ENCODE measurements at regions not wholly inside any gene's neighbourhood (a gene's known extent, or its start where the extent isn't known, plus 50 kb on each side); places are given as distances from the start of the nearest gene placed in this dataset.

DNA sequence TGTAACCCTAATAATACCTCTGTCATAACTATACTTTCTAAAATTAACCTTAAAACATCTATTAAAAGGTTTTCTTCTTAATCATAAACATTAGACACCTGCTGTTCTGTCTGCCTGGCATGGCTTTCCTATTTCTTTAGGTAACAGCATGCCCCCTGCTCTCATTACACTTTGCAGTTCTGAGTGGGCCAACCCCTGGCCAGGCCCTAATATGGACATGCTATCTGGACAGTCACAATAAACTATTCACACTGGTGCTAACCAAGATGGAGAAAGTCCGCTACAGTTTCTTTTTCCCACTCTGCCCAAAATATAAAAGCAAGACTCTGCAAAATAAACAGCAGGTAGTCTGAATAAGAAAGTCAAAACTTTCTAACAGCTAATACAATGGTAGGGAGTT, 84.0 kb downstream of the ELAPOR2 start:
- no peak for DNase-seq (ENCODE audit: low read depth in 4 of 4, low spot score in 3 of 4)

DNA sequence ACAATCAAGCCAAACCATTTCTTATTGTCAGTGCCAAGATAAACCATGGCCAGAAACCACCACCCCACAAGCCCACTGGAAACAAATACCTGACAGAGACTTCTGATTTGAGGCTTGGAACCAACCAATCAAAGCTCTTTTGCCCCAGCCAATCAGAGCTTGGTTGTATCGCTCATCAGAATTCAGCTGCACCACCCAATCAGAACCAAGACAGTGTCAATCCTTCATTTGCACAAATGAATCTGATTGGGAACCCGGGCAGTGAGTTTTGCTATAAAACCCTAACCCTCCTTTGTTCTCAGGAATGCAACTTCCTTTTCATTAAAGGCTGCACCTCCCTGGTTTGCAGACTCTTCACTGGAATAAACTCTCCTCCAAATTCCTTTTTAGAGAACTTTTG, 87.4 kb downstream of the ELAPOR2 start:
- no peak for DNase-seq (ENCODE audit: low read depth in 4 of 4, low spot score in 3 of 4)

DNA sequence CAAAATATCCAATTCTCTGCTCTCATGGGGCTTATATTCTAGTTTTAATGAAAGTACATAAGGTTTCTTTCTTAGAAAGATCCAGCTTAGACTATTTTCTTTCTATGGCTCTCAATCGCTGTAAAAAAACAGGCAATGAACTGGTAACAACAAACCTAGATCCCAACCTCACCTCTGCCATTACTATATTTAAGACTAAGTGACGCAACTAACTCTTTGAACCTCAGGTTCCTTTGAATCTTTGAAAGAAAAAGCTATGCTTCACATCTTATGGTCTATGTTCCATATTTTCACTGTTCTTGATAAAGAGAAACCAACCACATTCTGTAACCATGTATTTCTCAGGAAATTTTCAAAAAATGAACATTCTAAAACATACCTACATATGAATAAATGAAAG, 88.5 kb downstream of the ELAPOR2 start:
- no peak for DNase-seq (ENCODE audit: low read depth in 4 of 4, low spot score in 3 of 4)

GRCh38 chr7:86970547-86970946, 88.9 kb downstream of the ELAPOR2 start:
- no peak for DNase-seq (ENCODE audit: low read depth in 4 of 4, low spot score in 3 of 4)

GRCh38 chr7:86969865-86970264, 89.6 kb downstream of the ELAPOR2 start:
- no peak for DNase-seq (ENCODE audit: low read depth in 4 of 4, low spot score in 3 of 4)

DNA sequence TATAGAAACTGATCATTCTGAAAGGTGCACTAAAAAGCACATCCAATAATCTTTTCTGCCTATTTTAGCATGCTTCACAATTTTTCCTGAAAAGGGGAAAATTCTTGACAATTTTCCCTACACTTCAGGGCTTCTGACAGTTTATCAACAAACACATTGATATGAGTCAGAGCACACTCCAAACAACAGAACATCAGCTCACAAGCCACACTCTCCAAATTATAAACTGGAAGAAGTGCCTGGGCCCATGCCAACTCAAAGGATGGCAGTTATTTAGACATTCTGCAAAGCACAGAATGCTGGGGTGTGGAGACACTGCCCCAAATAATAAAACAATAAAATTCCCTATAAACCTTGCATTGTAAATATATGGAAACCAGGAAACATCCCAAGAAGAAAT, 90.8 kb downstream of the ELAPOR2 start:
- no peak for DNase-seq (ENCODE audit: low read depth in 4 of 4, low spot score in 3 of 4)

DNA sequence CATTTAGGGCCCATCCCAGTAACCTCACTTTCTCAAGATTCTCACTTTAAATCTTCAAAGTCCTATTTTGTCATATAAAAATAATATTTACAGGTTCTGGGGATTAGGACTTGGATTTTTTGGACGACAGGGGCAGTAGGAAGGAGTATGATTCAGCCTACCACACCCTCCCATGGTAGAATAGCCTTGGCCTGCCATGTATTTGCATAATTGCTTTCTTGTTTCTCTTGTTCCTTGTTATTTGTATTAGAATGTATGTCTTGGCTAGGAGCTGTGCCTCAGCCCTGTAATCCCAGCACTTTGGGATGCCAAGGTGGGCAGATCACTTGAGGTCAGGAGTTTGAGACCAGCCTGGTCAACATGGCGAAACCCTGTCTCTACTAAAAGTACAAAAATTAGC, 92.5 kb downstream of the ELAPOR2 start:
- no peak for DNase-seq (ENCODE audit: low read depth in 4 of 4, low spot score in 3 of 4)

DNA sequence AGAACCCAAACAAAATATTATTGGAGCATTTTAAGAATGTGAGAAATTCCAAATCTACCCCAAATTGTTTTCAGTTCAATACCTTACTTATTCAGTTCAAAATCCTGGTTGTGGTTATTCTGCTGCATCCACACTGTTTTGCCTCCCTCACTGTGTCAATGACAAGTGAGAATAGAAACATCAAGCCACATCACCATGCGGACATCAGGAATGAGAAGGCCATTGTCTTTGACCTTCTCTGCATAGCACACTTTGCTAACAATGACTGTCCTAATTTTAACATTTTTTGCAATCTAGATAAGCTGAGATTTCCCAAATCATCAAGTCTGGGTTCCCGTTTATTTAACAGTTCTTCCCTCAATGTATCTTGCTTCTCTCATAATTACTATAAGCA, 93.7 kb downstream of the ELAPOR2 start:
- DNase-seq (ENCODE audit: low read depth in 4 of 4, low spot score in 3 of 4): no peak

DNA sequence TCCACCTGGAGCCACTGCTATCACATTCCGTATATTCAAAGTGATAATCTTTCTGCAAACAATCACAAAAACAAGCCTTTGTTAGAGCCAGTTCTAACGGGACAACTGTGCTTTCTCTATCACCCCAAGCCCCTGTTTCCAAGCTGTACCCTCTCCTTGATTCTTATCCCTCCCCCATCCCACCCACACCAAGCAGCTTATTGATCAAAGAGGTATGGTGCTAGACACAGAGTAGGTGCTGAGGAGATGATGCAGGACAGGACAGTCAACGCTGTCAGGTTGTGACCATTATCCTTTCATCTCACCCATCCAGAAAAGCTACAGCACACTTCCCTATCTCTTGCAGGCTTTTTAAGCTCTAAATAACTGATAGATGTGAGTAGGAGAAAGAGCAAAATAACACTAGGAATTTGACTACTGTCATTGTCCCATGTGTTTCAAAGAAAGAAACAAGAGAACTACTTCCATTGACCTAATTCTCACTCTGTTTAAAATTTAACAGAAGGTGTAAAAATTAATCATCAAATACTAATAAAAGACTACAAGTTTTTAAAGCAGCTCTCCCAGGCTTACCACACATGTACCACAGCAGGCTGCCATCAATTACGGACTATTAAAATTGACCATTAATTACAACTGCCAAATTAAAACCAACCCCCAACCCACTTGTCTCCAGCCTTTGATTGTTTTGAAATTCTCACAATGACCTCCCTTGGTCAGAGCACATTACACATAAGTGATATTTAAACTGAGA, 94.3 kb downstream of the ELAPOR2 start:
- DNase-seq (ENCODE audit: low read depth in 4 of 4, low spot score in 3 of 4): no peak

DNA sequence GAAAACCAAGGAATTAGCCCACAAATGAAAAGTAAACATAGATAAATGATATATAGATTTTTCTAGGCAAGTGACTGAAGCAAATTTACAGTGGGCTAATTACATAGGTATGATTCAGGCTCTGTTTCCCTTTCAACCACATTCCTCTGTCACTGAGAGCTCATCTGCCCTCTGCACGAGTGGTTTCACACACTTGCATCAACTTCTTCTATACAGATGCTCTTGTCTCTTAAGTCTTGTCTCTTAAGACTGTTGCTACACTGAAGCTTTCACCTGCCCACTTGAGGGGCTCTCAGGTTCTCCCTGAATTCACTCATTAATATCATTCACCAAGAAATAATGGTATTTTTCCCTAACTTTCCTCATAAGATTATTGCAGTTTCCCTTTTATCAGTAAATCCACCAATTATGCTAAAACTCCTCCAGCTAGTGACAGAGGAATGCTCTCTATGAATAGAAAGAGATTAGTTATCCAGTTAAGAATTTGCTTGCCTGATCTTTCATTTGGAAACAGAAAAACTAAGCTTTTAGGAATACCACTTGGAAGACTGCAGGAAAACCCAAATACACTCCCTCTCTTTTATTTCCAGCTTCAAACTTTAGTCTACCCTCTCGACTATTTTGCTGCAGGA, 95.7 kb downstream of the ELAPOR2 start:
- no peak for DNase-seq (ENCODE audit: low read depth in 4 of 4, low spot score in 3 of 4)

- no peak for DNase-seq (ENCODE audit: low read depth in 4 of 4, low spot score in 3 of 4)
Measured at GRCh38 chr7:86962623-86963022, 96.8 kb downstream of the ELAPOR2 start.

DNA sequence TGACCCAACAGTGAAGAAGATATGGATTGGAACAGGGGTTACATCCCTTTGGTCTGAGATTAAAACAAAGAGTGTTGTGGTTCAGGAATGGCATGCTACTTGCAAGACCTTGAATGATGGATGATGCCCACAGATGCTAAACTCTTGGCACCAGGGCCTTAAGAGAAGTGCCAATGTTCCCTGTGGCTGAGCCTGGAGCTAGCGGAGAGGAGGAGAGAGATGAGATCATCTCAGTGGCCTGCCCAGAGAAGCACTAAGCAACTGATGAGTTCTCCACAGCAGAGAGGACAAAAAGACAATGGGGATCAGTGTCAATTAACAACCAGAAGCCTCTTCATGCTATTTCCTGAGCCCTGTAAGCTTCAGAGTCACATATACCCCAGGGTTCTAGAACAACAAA, 97.8 kb downstream of the ELAPOR2 start:
- DNase-seq (ENCODE audit: low read depth in 4 of 4, low spot score in 3 of 4): no peak

DNA sequence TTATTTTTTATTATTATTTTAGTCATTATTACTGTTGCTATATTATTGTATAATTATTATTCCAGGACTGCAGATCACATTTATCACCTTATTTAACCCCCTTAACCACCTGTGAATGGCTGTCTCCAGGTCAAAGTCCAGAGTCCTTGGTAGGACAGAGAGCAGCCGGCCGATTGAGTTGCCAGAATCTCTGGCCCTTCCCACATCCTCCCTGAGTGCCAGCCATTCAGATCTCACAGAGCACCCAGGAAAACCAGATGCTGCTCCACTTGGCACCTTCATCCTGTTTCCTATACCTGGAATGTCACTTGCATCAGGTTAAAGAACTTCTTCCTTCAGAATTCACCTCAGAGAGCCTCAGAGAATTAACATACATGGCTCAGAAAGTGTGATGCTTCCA, 101.1 kb downstream of the ELAPOR2 start:
- no peak for DNase-seq (ENCODE audit: low read depth in 4 of 4, low spot score in 3 of 4)

DNA sequence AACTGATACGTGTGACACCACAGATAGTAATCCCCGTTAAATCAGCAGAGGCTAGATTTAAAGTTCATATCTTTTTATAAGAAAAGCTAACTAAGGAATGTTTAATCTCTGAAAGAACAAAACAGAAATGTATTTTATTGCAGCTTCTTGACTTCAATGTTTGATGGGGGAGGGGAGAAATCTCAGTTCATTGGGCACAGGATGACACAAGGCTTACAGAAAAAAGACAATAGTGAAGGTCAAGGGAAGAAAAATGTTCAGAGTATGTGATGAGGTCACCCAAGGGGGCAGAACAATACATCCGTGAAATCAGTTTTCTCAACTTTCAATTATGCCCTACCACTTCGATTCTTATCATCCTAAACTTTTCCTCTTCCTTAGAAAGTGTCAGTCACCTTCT, 102.9 kb downstream of the ELAPOR2 start:
- no peak for DNase-seq (ENCODE audit: low read depth in 4 of 4, low spot score in 3 of 4)

DNA sequence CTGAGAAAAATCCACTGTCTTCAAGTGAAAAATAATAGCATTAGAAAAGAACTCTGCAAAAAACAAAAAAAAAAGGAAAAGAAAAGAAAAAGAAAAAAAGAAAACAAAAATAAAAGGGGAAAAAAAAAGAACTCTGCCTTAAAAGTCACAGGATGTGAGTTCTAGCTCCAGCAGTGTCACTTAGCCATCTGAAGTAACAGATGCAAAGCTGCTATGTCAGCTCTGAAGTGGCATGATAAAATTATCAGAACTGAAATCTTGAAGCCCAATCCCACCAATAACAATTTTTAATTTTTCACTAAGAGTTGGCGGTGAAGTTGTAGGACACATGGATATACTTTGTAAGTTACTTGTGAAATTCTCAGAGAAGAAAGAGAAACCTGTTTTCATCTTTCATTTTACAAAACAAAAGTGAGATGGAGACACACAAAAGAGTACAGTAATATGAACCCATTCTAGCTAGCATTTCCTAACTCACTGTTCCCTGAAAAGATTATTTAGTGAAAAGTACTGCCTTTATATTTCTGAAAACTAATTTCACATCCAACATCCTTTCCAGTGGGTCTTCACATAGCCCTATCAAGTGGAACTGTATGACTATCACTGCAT, 103.5 kb downstream of the ELAPOR2 start:
- DNase-seq (ENCODE audit: low read depth in 4 of 4, low spot score in 3 of 4): no peak

- no peak for DNase-seq (ENCODE audit: low read depth in 4 of 4, low spot score in 3 of 4)
Measured at GRCh38 chr7:86954971-86955370, 104.5 kb downstream of the ELAPOR2 start.

DNA sequence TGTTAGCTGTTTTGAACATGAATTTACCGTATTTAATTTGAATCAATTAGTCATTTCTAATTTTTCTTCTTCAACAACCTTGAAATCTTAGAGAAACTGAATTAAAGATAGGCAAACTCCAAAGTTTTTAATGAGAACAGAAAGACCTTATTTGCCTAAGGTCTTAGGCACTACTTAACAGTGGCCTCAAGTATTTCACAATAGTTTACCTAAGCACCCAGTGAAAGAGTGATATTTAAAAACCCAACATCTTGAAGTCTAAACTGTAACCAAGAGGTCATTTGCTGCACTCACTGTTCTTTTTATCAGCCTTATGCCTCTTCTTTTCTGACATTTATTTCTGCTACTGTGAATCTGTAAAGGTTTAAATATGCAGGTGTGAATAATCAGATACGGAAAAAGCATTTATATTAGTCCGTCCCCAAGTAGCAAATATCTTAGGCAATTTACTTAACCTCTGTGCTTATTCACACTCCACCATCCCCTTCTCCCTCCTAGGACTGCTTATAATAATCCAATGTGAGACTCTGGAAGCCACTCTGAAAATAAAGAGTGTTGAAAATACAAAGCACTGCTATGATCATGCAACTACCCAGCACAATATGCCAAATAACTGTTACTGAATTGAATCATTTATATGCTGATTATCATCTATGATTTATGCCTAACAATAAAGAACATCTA, 105.7 kb downstream of the ELAPOR2 start:
- no peak for DNase-seq (ENCODE audit: low read depth in 4 of 4, low spot score in 3 of 4)

- DNase-seq (ENCODE audit: low read depth in 4 of 4, low spot score in 3 of 4): no peak
Measured at GRCh38 chr7:86953219-86953618, 106.2 kb downstream of the ELAPOR2 start.

DNA sequence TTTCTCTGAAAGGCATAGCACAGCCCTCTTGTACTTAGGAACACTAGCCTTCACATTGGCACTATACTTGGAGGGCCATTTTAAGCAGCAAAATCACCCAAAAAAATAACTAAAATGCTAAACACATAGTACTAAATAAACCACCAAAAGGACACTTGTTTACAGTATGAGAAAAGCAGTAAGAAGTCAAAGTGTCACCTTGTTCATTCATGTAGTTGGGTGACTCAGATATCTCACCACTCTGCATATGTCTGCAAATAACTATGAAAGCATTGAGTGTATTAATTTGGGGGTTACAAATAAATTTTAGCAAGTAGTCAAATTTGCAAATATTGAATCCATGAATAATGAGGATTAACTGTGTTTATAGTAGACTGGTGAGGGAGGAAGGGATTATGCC, 107.6 kb downstream of the ELAPOR2 start:
- no peak for DNase-seq (ENCODE audit: low read depth in 4 of 4, low spot score in 3 of 4)

DNA sequence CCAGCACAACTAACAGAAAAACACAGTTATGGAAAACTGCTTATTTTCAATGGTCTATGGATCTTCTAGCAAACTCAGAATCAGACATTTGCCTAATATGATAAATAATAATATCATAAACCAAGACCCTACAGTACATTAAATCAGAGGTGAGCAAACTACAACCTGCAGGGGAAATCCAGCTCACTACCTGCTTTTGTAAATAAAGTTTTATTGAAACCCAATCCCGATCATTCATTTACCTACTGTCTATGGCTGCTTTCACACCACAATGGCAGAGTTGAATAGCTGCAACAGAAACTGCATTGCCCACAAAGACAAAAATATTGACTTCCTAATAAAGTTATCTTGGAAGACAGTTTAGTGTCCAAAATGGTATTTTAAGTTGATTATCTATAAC, 108.5 kb downstream of the ELAPOR2 start:
- no peak for DNase-seq (ENCODE audit: low read depth in 4 of 4, low spot score in 3 of 4)

DNA sequence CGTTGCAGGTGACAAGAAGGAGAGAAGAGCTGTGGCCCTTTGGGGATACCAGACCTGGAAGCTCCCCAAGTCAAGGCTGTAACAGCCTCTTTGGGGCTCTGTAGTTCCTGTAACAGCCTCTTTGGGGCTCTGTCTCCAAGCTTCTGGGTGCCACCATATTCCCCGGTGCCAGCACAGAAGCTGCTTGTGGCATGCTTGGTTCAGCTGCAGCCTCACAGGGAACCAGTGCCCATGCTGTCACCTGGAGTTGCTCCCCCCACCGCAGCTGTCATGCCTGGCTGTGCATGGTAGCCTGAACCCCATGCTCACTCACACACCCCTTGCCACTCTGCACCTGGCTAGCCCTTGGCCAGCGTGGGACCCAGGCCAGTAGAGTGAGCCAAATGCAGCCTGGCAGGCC, 109.1 kb downstream of the ELAPOR2 start:
- no peak for DNase-seq (ENCODE audit: low read depth in 4 of 4, low spot score in 3 of 4)

GRCh38 chr7:86949779-86950260, 109.6 kb downstream of the ELAPOR2 start:
- no peak for DNase-seq (ENCODE audit: low read depth in 4 of 4, low spot score in 3 of 4)
